ENCODE measurements at regions not wholly inside any gene's neighbourhood (a gene's known extent, or its start where the extent isn't known, plus 50 kb on each side); places are given as distances from the start of the nearest gene placed in this dataset.

DNA sequence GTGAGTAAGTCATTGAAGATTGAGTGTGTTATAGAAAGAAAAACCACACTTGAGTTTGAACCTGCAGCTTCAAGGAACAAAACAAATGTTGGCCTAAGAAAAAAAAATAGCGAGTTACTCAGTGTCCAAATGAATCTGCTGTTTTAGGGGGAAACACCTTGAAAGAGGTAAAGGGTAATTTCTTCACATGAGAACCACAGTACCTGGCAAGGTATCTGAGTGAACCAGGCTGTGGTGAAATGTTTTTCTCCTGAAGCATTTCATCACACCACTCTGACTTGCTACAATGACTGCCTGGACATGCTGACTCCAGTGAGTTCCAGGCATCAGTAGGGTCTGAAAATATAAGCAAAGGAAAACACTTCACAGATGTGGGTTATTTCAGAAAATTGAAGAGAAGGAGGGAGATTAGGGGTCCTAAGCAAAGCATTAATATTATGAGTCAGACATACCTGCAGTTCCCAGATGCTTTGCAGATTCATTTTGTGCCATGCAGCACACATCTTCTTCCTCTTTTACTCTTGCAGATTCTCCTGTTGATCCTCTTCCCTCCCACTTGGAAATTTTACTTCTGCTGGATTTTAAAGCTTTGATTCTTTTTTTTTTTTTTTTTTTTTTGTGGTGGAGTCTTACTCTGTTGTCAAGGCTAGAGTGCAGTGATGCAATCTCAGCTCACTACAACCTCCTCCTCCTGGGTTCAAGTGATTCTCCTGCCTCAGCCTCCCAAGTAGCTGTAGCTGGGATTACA lies 206.2 kb upstream of the SGK1 start:
- Histone ChIP-seq H3K36me3 (ENCODE audit: control insufficient read depth, insufficient read depth, low read length) (no peaks in the 10 kb centered on the region), H3K9ac (ENCODE audit: insufficient read depth in 1 of 2, low read depth in 2 of 2, low read length in 2 of 2) (no peak overlapping the region), H3K79me2 (ENCODE audit: control insufficient read depth, insufficient read depth, low read length) (no peaks in the 10 kb centered on the region), H3K9me1 (ENCODE audit: control insufficient read depth, insufficient read depth, low read length) (no peaks in the 10 kb centered on the region), H3K4me1 (replicated peaks in 1 of 2; ENCODE audit: control insufficient read depth in 2 of 2, insufficient read depth in 2 of 2, low read length in 2 of 2) (peaks cover 0 to 17% of the 10 kb centered on the region in 2 experiments; a peak in 3 of 5 replicates), H3K27me3 (ENCODE audit: control insufficient read depth in 2 of 2, insufficient read depth in 2 of 2, low read length in 2 of 2) (no peaks in the 10 kb centered on the region; a peak in 1 of 5 replicates), H3K9me3 (replicated peaks; ENCODE audit: control insufficient read depth, insufficient read depth, low read depth, low read length) (no peaks in the 10 kb centered on the region), H3K4me3 (no peak overlapping the region), H4K20me1 (replicated peaks; ENCODE audit: control insufficient read depth, insufficient read depth, low read length) (no peaks in the 10 kb centered on the region), H3K4me2 (ENCODE audit: insufficient read depth, low read length) (no peak overlapping the region), H2AFZ (ENCODE audit: low read depth, low read length) (peak overlapping the region; percentile 36; the same call in 1 of the 2 replicates), H3K27ac (ENCODE audit: extremely low read depth, low read depth, low read length) (no peak overlapping the region)
- in situ Hi-C loops (cut with MboI) (no loop called here), intact Hi-C loops (cut with micrococcal nuclease) (no loop called here)
- ChIA-PET POLR2A (interaction anchor here (0.9 to 2.7 kb wide), 2 partner anchors 11 to 114 kb away, joined by 3 to 15 read pairs; no protein-coding TSS in a partner anchor), CTCF (ENCODE audit: low intra/inter-chr PET ratio) (no interaction called here)
- 6% methylated on average over 1 of the region's 1 CpG for WGBS (ENCODE audit: insufficient coverage, low coverage, missing lambda C conversion rate)
- no peak for ATAC-seq
- no TSS peak for BruUV-seq (replicated peaks)
- no peak for FAIRE-seq
- DNase-seq (ENCODE audit: extremely low read depth in 1 of 4, low spot score in 3 of 4), result no peak
- TF ChIP-seq SREBF2 (CRISPR knock-in tag; IDR thresholded peaks at IDR 0.05), result no peak
- no peak for TF ChIP-seq MAFK (IDR thresholded peaks at IDR 0.05; ENCODE audit: low read length)
- no peak for TF ChIP-seq ZNF764 (CRISPR knock-in tag; IDR thresholded peaks at IDR 0.05; ENCODE audit: low read depth)
- TF ChIP-seq RBM15 (IDR thresholded peaks at IDR 0.05; ENCODE audit: insufficient read depth, low read length), result no peak
- no peak for TF ChIP-seq NR3C1 (CRISPR knock-in tag; IDR thresholded peaks at IDR 0.05)
- TF ChIP-seq, protein P1, sequence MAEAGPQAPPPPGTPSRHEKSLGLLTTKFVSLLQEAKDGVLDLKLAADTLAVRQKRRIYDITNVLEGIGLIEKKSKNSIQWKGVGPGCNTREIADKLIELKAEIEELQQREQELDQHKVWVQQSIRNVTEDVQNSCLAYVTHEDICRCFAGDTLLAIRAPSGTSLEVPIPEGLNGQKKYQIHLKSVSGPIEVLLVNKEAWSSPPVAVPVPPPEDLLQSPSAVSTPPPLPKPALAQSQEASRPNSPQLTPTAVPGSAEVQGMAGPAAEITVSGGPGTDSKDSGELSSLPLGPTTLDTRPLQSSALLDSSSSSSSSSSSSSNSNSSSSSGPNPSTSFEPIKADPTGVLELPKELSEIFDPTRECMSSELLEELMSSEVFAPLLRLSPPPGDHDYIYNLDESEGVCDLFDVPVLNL (CRISPR knock-in tag; IDR thresholded peaks at IDR 0.05; ENCODE audit: low read depth), result no peak
- TF ChIP-seq, protein P2, sequence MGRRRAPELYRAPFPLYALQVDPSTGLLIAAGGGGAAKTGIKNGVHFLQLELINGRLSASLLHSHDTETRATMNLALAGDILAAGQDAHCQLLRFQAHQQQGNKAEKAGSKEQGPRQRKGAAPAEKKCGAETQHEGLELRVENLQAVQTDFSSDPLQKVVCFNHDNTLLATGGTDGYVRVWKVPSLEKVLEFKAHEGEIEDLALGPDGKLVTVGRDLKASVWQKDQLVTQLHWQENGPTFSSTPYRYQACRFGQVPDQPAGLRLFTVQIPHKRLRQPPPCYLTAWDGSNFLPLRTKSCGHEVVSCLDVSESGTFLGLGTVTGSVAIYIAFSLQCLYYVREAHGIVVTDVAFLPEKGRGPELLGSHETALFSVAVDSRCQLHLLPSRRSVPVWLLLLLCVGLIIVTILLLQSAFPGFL (CRISPR knock-in tag; IDR thresholded peaks at IDR 0.05), result no peak
- no peak for TF ChIP-seq BRD4 (IDR thresholded peaks at IDR 0.05)
- TF ChIP-seq MECOM (CRISPR knock-in tag; IDR thresholded peaks at IDR 0.05), result no peak
- TF ChIP-seq ZNF184 (CRISPR knock-in tag; IDR thresholded peaks at IDR 0.05), result no peak
- TF ChIP-seq, protein P3, sequence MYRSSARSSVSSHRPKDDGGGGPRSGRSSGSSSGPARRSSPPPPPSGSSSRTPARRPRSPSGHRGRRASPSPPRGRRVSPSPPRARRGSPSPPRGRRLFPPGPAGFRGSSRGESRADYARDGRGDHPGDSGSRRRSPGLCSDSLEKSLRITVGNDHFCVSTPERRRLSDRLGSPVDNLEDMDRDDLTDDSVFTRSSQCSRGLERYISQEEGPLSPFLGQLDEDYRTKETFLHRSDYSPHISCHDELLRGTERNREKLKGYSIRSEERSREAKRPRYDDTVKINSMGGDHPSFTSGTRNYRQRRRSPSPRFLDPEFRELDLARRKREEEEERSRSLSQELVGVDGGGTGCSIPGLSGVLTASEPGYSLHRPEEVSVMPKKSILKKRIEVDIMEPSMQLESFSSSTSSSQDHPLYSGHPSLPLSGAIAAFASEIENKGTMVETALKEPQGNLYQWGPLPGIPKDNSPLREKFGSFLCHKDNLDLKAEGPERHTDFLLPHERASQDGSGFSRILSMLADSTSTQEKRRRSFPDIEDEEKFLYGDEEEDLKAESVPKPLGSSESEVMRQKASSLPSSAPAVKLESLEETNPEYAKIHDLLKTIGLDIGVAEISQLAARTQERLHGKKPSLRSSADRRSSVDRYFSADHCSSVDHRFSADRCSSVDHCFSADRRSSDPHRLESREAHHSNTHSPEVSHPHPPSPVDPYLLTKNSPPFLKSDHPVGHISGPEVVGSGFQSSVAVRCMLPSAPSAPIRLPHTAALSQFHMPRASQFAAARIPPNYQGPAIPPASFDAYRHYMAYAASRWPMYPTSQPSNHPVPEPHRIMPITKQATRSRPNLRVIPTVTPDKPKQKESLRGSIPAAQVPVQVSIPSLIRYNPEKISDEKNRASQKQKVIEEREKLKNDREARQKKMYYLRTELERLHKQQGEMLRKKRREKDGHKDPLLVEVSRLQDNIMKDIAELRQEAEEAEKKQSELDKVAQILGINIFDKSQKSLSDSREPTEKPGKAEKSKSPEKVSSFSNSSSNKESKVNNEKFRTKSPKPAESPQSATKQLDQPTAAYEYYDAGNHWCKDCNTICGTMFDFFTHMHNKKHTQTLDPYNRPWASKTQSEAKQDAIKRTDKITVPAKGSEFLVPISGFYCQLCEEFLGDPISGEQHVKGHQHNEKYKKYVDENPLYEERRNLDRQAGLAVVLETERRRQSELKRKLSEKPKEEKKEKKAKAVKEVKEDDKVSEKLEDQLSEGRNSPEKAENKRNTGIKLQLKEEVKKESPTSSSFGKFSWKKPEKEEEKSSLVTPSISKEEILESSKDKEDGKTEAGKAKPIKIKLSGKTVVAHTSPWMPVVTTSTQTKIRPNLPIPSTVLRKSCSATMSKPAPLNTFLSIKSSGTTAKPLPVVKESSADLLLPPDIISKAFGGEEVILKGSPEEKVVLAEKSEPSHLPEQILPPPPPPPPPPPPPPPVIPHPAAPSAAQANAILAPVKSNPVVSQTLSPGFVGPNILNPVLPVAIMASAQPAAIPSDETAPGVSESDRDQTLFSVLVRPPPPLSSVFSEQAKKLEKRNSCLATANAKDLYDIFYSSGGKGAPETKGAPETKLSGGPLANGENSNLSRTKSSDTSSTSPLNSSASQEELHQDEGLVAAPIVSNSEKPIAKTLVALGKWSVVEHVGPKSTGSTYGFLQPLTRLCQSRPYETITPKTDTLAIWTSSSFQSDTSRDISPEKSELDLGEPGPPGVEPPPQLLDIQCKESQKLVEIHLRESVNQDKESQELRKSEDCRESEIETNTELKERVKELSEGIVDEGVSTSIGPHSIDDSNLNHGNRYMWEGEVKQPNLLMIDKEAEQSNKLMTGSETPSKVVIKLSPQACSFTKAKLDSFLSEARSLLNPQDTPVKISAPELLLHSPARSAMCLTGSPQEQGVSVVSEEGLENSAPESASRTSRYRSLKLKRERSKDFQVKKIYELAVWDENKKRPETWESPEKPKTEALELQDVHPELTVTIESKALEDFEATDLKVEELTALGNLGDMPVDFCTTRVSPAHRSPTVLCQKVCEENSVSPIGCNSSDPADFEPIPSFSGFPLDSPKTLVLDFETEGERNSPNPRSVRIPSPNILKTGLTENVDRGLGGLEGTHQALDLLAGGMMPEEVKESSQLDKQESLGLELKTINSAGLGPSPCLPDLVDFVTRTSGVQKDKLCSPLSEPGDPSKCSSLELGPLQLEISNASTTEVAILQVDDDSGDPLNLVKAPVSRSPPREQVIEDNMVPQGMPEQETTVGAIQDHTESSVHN (IDR thresholded peaks at IDR 0.05; ENCODE audit: borderline replicate concordance in 1 of 2, low read depth in 1 of 2), result no peak
